ENCODE measurements at regions not wholly inside any gene's neighbourhood (a gene's known extent, or its start where the extent isn't known, plus 50 kb on each side); places are given as distances from the start of the nearest gene placed in this dataset.

- no peak for DNase-seq
These were observed 267.6 kb downstream of the SETD4 start for GRCh38 chr21:35792569-35793305.

GRCh38 chr21:35791541-35792325, 268.6 kb downstream of the SETD4 start:
- DNase-seq = no peak

GRCh38 chr21:35783721-35784120, 276.6 kb downstream of the SETD4 start:
- DNase-seq = no peak

GRCh38 chr21:35782667-35783066, 277.7 kb downstream of the SETD4 start:
- no peak for DNase-seq

- no peak for DNase-seq
These were observed 279.3 kb downstream of the SETD4 start for GRCh38 chr21:35780983-35781382.

GRCh38 chr21:35779690-35780570, 280.4 kb downstream of the SETD4 start:
- DNase-seq = no peak

- DNase-seq = no peak
These were observed 281.2 kb downstream of the SETD4 start for GRCh38 chr21:35779167-35779566.

- no peak for DNase-seq
These were observed 283.2 kb downstream of the SETD4 start for GRCh38 chr21:35777081-35777480.

GRCh38 chr21:35775778-35776544, 284.4 kb downstream of the SETD4 start:
- DNase-seq = no peak

- DNase-seq = no peak
These were observed 290.0 kb downstream of the SETD4 start for GRCh38 chr21:35770101-35770945.

GRCh38 chr21:35768187-35768586, 292.1 kb downstream of the SETD4 start:
- DNase-seq = no peak

GRCh38 chr21:35764586-35764985, 295.7 kb downstream of the SETD4 start:
- DNase-seq = no peak

GRCh38 chr21:35764077-35764476, 296.2 kb downstream of the SETD4 start:
- no peak for DNase-seq

GRCh38 chr21:35754583-35754982, 305.7 kb downstream of the SETD4 start:
- DNase-seq = no peak

- DNase-seq = peak; percentile 17
These were observed 307.0 kb downstream of the SETD4 start for GRCh38 chr21:35753308-35753707.

GRCh38 chr21:35751171-35751570, 309.2 kb downstream of the SETD4 start:
- DNase-seq = no peak

GRCh38 chr21:35749904-35750303, 310.4 kb downstream of the SETD4 start:
- no peak for DNase-seq

GRCh38 chr21:35748678-35749314, 311.5 kb downstream of the SETD4 start:
- no peak for DNase-seq

- no peak for DNase-seq
These were observed 316.8 kb downstream of the SETD4 start for GRCh38 chr21:35743571-35743970.

GRCh38 chr21:35738347-35738961, 321.9 kb downstream of the SETD4 start:
- DNase-seq = no peak

Data from COR-L47 (cell line).